Spleen (tissue), 11 donors: ENCODE measurements at regions not wholly inside any gene's neighbourhood (a gene's known extent, or its start where the extent isn't known, plus 50 kb on each side); places are given as distances from the start of the nearest gene placed in this dataset.

ENCODE experiments used
- DNase-seq: peaks from one replicate; pipeline ENCODE4 v3.0.0-alpha.2; 2020
- H3K27ac ChIP-seq, 8 donors: fragments of 200-600 bp; sonication (generic) in 7 of 8; 1 replicate in 4 of 8; 2 replicates in 4 of 8; pipeline versions ENCODE4 v1.5.0 to v1.8.0; 2016 to 2021; ENCODE audit warnings: inconsistent platforms in 4 of 8, mild to moderate bottlenecking in 4 of 8, moderate library complexity in 1 of 8
- H3K27me3 ChIP-seq, 7 donors: fragments of 200-600 bp; sonication (generic) in 6 of 7; replicated peaks in 1 of 7; 1 replicate in 4 of 7; 2 replicates in 3 of 7; pipeline versions ENCODE4 v1.5.0 to v1.8.0; 2016 to 2021; ENCODE audit warnings: inconsistent platforms in 3 of 7, mild to moderate bottlenecking in 1 of 7
- H3K36me3 ChIP-seq, 6 donors: fragments of 200-600 bp; sonication (generic) in 5 of 6; 1 replicate in 4 of 6; 2 replicates in 2 of 6; pipeline versions ENCODE4 v1.5.0 to v1.8.0; 2016 to 2021; ENCODE audit warnings: inconsistent platforms in 2 of 6
- H3K4me1 ChIP-seq, 6 donors: fragments of 200-600 bp; sonication (generic) in 5 of 6; 1 replicate in 3 of 6; 2 replicates in 3 of 6; pipeline versions ENCODE4 v1.5.0 to v1.8.0; 2016 to 2021; ENCODE audit warnings: inconsistent platforms in 3 of 6
- H3K4me3 ChIP-seq, 8 donors: fragments of 200-600 bp; sonication (generic) in 7 of 8; 1 replicate in 4 of 8; 2 replicates in 4 of 8; pipeline versions ENCODE4 v1.5.0 to v1.8.0; 2016 to 2021; ENCODE audit warnings: inconsistent platforms in 4 of 8, mild to moderate bottlenecking in 4 of 8, moderate library complexity in 2 of 8
- H3K9me3 ChIP-seq, 8 donors: fragments of 200-600 bp; sonication (generic) in 7 of 8; 1 replicate in 4 of 8; 2 replicates in 4 of 8; pipeline versions ENCODE4 v1.5.0 to v1.8.0; 2016 to 2021; ENCODE audit warnings: inconsistent platforms in 4 of 8
- CTCF ChIP-seq, 11 experiments: fragments of 200-600 bp in 7 of 11; fragments of 450-650 bp in 4 of 11; sonication (generic) in 4 of 11; IDR thresholded peaks in 8 of 11; conservative IDR thresholded peaks in 3 of 11; 1 replicate in 7 of 11; 2 replicates in 4 of 11; pipeline versions ENCODE4 v1.4.0 to v1.8.0; 2016 to 2021; ENCODE audit warnings: antibody characterized with exemption in 11 of 11, inconsistent platforms in 4 of 11, mild to moderate bottlenecking in 1 of 11
- POLR2A ChIP-seq, 3 donors: fragments of 450-650 bp; IDR thresholded peaks; one replicate each; pipeline ENCODE4 v1.5.1; 2017; ENCODE audit warnings: antibody characterized with exemption in 3 of 3, mild to moderate bottlenecking in 1 of 3
- POLR2AphosphoS5 ChIP-seq, 3 donors: sonication (generic); formaldehyde crosslinking; IDR thresholded peaks; one replicate each; pipeline ENCODE4 v1.5.1; 2017; ENCODE audit warnings: antibody characterized with exemption in 3 of 3
- WGBS, 5 donors: extraction: QIAGEN DNeasy Blood & Tissue Kit in 3 of 5; methylation state at CpG; one replicate each; pipeline versions ENCODE4 v1.1.5 to v1.1.7; 2013 to 2018; 5-methylcytosine and 5-hydroxymethylcytosine counted together
- intact Hi-C: fragments of 100-400 bp; cut with DNase I; formaldehyde crosslinking; loops from one replicate; pipeline ENCODE4 v1.15.0; 2023; ENCODE audit warnings: low total_unique reads
- donor health status: healthy with polysubstance abuse.
- donor health status: DM: no; HTN: no; CAD: no; lungs with moderate emphysema.
- donor health status: DM: no; HTN: no; CAD: no.
- donor health status: Bipolar disorder and iron deficiency.
- donor health status: healthy.
- donor health status: DM: no; HTN: no; CAD: no.
- donor health status: DM: yes; HTN: yes; CAD: no.

- H3K27me3 ChIP-seq: no peaks in the 10 kb centered on the region
- DNase-seq: no peak
- H3K4me1 ChIP-seq: no peaks in the 10 kb centered on the region
- H3K4me3 ChIP-seq: no peak overlapping the region
- no peaks in the 10 kb centered on the region for H3K36me3 ChIP-seq
- intact Hi-C loops: no loop called here
- TF ChIP-seq CTCF (IDR thresholded peaks at IDR 0.05 in 8 of 11, conservative IDR thresholded peaks at IDR 0.05 in 3 of 11) (no peak), POLR2A (IDR thresholded peaks at IDR 0.05) (no peak), POLR2AphosphoS5 (IDR thresholded peaks at IDR 0.05) (no peak)
- no peaks in the 10 kb centered on the region for H3K9me3 ChIP-seq
- H3K27ac ChIP-seq: no peak overlapping the region
- 50 to 79% (median 65%) methylated on average over 1 of the region's 1 CpG for WGBS, 5 donors
Measured at GRCh38 chr9:26308328-26308727, 584.3 kb downstream of the CAAP1 start.

DNA sequence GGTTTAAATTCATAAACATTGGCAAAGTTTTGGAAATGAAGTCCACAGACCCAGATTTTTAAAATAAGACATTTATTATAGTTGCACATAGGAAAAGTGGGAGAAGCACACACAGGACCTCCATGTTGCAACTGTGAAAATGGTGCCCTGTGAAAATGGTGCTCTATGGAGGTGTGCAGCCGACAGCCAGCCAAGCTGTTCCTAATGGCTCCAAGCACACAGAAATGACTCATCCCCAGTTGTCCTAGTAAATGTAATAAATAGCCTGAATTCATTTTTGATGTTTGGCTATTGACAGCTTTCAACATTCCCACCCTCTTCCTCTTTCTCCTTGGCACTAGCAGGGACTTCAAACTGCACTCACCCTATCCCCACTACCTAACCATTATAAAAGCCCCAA, 590.9 kb downstream of the CAAP1 start:
- DNase-seq: no peak
- 81 to 96% (median 90%) methylated on average over 1 of the region's 1 CpG for WGBS, 5 donors

GRCh38 chr9:26301046-26301445, 591.6 kb downstream of the CAAP1 start:
- Histone ChIP-seq H3K27ac (no peak overlapping the region), H3K36me3 (no peaks in the 10 kb centered on the region), H3K4me1 (no peaks in the 10 kb centered on the region), H3K27me3 (no peaks in the 10 kb centered on the region), H3K4me3 (no peak overlapping the region), H3K9me3 (no peaks in the 10 kb centered on the region)
- DNase-seq: no peak
- WGBS, 5 donors: 72 to 83% (median 82%) methylated on average over 3 of the region's 3 CpGs
- TF ChIP-seq POLR2A (IDR thresholded peaks at IDR 0.05): no peak
- no peak for TF ChIP-seq CTCF (IDR thresholded peaks at IDR 0.05 in 8 of 11, conservative IDR thresholded peaks at IDR 0.05 in 3 of 11)
- no peak for TF ChIP-seq POLR2AphosphoS5 (IDR thresholded peaks at IDR 0.05)
- intact Hi-C loops: no loop called here

More for the DNA sequence above, 590.9 kb downstream of the CAAP1 start:
- no peak overlapping the region for H3K4me3 ChIP-seq
- no peaks in the 10 kb centered on the region for H3K27me3 ChIP-seq
- no peaks in the 10 kb centered on the region for H3K9me3 ChIP-seq
- TF ChIP-seq POLR2A (IDR thresholded peaks at IDR 0.05) (no peak), POLR2AphosphoS5 (IDR thresholded peaks at IDR 0.05) (no peak), CTCF (IDR thresholded peaks at IDR 0.05 in 8 of 11, conservative IDR thresholded peaks at IDR 0.05 in 3 of 11) (no peak)
- no peaks in the 10 kb centered on the region for H3K36me3 ChIP-seq
- no peak overlapping the region for H3K27ac ChIP-seq
- H3K4me1 ChIP-seq: no peaks in the 10 kb centered on the region
- intact Hi-C loops: no loop called here

- no peaks in the 10 kb centered on the region for H3K4me1 ChIP-seq
- no peaks in the 10 kb centered on the region for H3K27me3 ChIP-seq
- H3K36me3 ChIP-seq: no peaks in the 10 kb centered on the region
- TF ChIP-seq POLR2A (IDR thresholded peaks at IDR 0.05) (no peak), CTCF (IDR thresholded peaks at IDR 0.05 in 8 of 11, conservative IDR thresholded peaks at IDR 0.05 in 3 of 11) (no peak)
- H3K9me3 ChIP-seq: no peaks in the 10 kb centered on the region
- no peak overlapping the region for H3K4me3 ChIP-seq
- DNase-seq: no peak
- H3K27ac ChIP-seq: no peak overlapping the region
- intact Hi-C loops: no loop called here
- 84 to 90% (median 88%) methylated on average over 5 of the region's 5 CpGs for WGBS, 5 donors
Measured at GRCh38 chr9:26296910-26297572, 595.6 kb downstream of the CAAP1 start.
